GM23248 (cell line): ENCODE measurements at regions not wholly inside any gene's neighbourhood (a gene's known extent, or its start where the extent isn't known, plus 50 kb on each side); places are given as distances from the start of the nearest gene placed in this dataset.

Source experiments
- EZH2 ChIP-seq: fragments of 200-600 bp; sonication (generic); IDR thresholded peaks from 2 replicates; pipeline ENCODE4 v1.6.1; 2018; ENCODE audit warnings: antibody characterized with exemption, mild to moderate bottlenecking; ENCODE audit not compliant: insufficient read depth, poor library complexity, severe bottlenecking
- EZH2phosphoT487 ChIP-seq: fragments of 200-600 bp; sonication (generic); IDR thresholded peaks from 2 replicates; pipeline ENCODE4 v1.6.1; 2018; ENCODE audit warnings: antibody characterized with exemption, moderate library complexity, mild to moderate bottlenecking, low read depth; ENCODE audit not compliant: insufficient read depth

- TF ChIP-seq EZH2: no peak
- TF ChIP-seq EZH2phosphoT487: no peak
Measured at GRCh38 chr14:37974421-37974820, 233.3 kb upstream of the SSTR1 start.
